ENCODE measurements at regions not wholly inside any gene's neighbourhood (a gene's known extent, or its start where the extent isn't known, plus 50 kb on each side); places are given as distances from the start of the nearest gene placed in this dataset.

GRCh38 chr14:54094765-54095164 lies 138.1 kb upstream of the BMP4 start:
- DNase-seq: no peak

GRCh38 chr14:54098536-54098935 lies 141.9 kb upstream of the BMP4 start:
- DNase-seq: no peak

GRCh38 chr14:54102051-54102456 lies 145.4 kb upstream of the BMP4 start:
- DNase-seq: no peak

GRCh38 chr14:54102530-54102929 lies 145.9 kb upstream of the BMP4 start:
- no peak for DNase-seq

GRCh38 chr14:54104601-54105145 lies 148.0 kb upstream of the BMP4 start:
- no peak for DNase-seq

GRCh38 chr14:54105406-54105805 lies 148.8 kb upstream of the BMP4 start:
- DNase-seq: no peak

GRCh38 chr14:54105898-54106297 lies 149.3 kb upstream of the BMP4 start:
- DNase-seq: no peak

- peak; percentile 66 for DNase-seq
These were observed 150.2 kb upstream of the BMP4 start for GRCh38 chr14:54106661-54107377.

GRCh38 chr14:54108481-54109471 lies 152.2 kb upstream of the BMP4 start:
- DNase-seq: no peak

GRCh38 chr14:54109521-54110120 lies 153.0 kb upstream of the BMP4 start:
- DNase-seq: no peak

GRCh38 chr14:54114941-54115340 lies 158.3 kb upstream of the BMP4 start:
- DNase-seq: no peak

- no peak for DNase-seq
These were observed 159.7 kb upstream of the BMP4 start for GRCh38 chr14:54116198-54116885.

- DNase-seq: no peak
These were observed 160.3 kb upstream of the BMP4 start for GRCh38 chr14:54116972-54117371.

GRCh38 chr14:54117396-54117795 lies 160.8 kb upstream of the BMP4 start:
- DNase-seq: no peak

GRCh38 chr14:54117924-54118323 lies 161.3 kb upstream of the BMP4 start:
- no peak for DNase-seq

GRCh38 chr14:54120260-54120659 lies 163.6 kb upstream of the BMP4 start:
- DNase-seq: no peak

- peak; percentile 51 for DNase-seq
These were observed 164.9 kb upstream of the BMP4 start for GRCh38 chr14:54121466-54122027.

- no peak for DNase-seq
These were observed 167.2 kb upstream of the BMP4 start for GRCh38 chr14:54123841-54124240.

- DNase-seq: no peak
These were observed 168.5 kb upstream of the BMP4 start for GRCh38 chr14:54125109-54125508.

GRCh38 chr14:54126947-54127346 lies 170.3 kb upstream of the BMP4 start:
- DNase-seq: no peak

- DNase-seq: no peak
These were observed 170.9 kb upstream of the BMP4 start for GRCh38 chr14:54127526-54127925.
